ENCODE measurements at regions not wholly inside any gene's neighbourhood (a gene's known extent, or its start where the extent isn't known, plus 50 kb on each side); places are given as distances from the start of the nearest gene placed in this dataset.
"Not testable (repeated sequence)": the region's sequence is repeated elsewhere in the genome, so short reads cannot be mapped to it uniquely, and the experiment has no call there.

GRCh38 chr2:90322982-90323381, 1631.5 kb downstream of the RPIA start:
- TF ChIP-seq, protein P1, sequence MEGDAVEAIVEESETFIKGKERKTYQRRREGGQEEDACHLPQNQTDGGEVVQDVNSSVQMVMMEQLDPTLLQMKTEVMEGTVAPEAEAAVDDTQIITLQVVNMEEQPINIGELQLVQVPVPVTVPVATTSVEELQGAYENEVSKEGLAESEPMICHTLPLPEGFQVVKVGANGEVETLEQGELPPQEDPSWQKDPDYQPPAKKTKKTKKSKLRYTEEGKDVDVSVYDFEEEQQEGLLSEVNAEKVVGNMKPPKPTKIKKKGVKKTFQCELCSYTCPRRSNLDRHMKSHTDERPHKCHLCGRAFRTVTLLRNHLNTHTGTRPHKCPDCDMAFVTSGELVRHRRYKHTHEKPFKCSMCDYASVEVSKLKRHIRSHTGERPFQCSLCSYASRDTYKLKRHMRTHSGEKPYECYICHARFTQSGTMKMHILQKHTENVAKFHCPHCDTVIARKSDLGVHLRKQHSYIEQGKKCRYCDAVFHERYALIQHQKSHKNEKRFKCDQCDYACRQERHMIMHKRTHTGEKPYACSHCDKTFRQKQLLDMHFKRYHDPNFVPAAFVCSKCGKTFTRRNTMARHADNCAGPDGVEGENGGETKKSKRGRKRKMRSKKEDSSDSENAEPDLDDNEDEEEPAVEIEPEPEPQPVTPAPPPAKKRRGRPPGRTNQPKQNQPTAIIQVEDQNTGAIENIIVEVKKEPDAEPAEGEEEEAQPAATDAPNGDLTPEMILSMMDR (IDR thresholded peaks at IDR 0.05; ENCODE audit: low read length), result not testable (repeated sequence)
- not testable (repeated sequence) for TF ChIP-seq EZH2 (IDR thresholded peaks at IDR 0.05; ENCODE audit: borderline replicate concordance, low read length)
